Endothelial cell of umbilical vein (primary cell): ENCODE measurements at regions not wholly inside any gene's neighbourhood (a gene's known extent, or its start where the extent isn't known, plus 50 kb on each side); places are given as distances from the start of the nearest gene placed in this dataset.

Experiments
- BruUV-seq: library from RNA; stranded (reverse); fragments of 400-500 nt; replicated peaks from 2 replicates; lab custom pipeline; 2021; lab: Mats Ljungman, UMichigan
- CTCF ChIA-PET: fragments of 300-600, 350-600 bp; sonication (Branson Sonifier 250); formaldehyde crosslinking; loops from one replicate; lab custom pipeline; 2021; ENCODE audit warnings: antibody characterized with exemption, inconsistent platforms; lab: Charles Lee
- POLR2A ChIA-PET: fragments of 300-600, 350-600 bp; sonication (Branson Sonifier 250); formaldehyde crosslinking; loops from one replicate; lab custom pipeline; 2021; ENCODE audit warnings: antibody characterized with exemption, inconsistent platforms; lab: Charles Lee
- DNase-seq: peaks from one replicate; pipeline ENCODE4 v3.0.0-alpha.2; 2011; ENCODE audit warnings: low read depth, low spot score
- FAIRE-seq: peaks from 2 replicates; lab custom pipeline; 2011; peaks lifted over from hg19 to GRCh38; lab: Jason Lieb, UNC
- H2AFZ ChIP-seq: 2 replicates; pipeline ENCODE4 v1.6.0; 2012; ENCODE audit warnings: low read depth, low read length, control low read depth, inconsistent platforms
- H3K27ac ChIP-seq: 2 replicates; pipeline ENCODE4 v1.5.1; 2011; ENCODE audit warnings: low read depth, mild to moderate bottlenecking, control low read depth, low read length, moderate library complexity; ENCODE audit not compliant: insufficient read depth
- H3K27me3 ChIP-seq, 2 experiments: 2 replicates each; pipeline versions ENCODE4 v1.6.0 to v1.6.1; 2011; ENCODE audit warnings: low read length in 2 of 2, mixed read lengths in 1 of 2; ENCODE audit not compliant: control insufficient read depth in 2 of 2, insufficient read depth in 2 of 2
- H3K36me3 ChIP-seq, 2 experiments: 2 replicates in 1 of 2; 3 replicates in 1 of 2; pipeline ENCODE4 v1.5.1; 2011; ENCODE audit warnings: low read length in 2 of 2, mild to moderate bottlenecking in 1 of 2, moderate library complexity in 1 of 2; ENCODE audit not compliant: control insufficient read depth in 2 of 2, insufficient read depth in 2 of 2; ENCODE audit errors: extremely low read depth in 1 of 2
- H3K4me1 ChIP-seq: 3 replicates; pipeline ENCODE4 v1.5.1; 2011; ENCODE audit warnings: mild to moderate bottlenecking, low read length; ENCODE audit not compliant: control insufficient read depth, insufficient read depth; ENCODE audit errors: extremely low read depth
- H3K4me2 ChIP-seq: 2 replicates; pipeline ENCODE4 v1.6.1; 2011; ENCODE audit warnings: low read length, control low read depth, mixed read lengths; ENCODE audit not compliant: insufficient read depth
- H3K4me3 ChIP-seq, 3 experiments: fragments of 200-600 bp in 1 of 3; sonication (generic), shearing (Covaris generic) in 1 of 3; replicated peaks in 1 of 3; 2 replicates each; pipeline ENCODE4 v1.5.1; 2011 to 2016; ENCODE audit warnings: control low read depth in 3 of 3, low read length in 3 of 3, mild to moderate bottlenecking in 2 of 3, inconsistent platforms in 1 of 3, low read depth in 1 of 3, moderate library complexity in 1 of 3; ENCODE audit not compliant: insufficient read depth in 1 of 3
- H3K79me2 ChIP-seq: 2 replicates; pipeline ENCODE4 v1.6.0; 2012; ENCODE audit warnings: low read length, inconsistent platforms; ENCODE audit not compliant: control insufficient read depth, insufficient read depth
- H3K9ac ChIP-seq: replicated peaks from 2 replicates; pipeline ENCODE3; 2011; ENCODE audit warnings: low read length, control low read depth; ENCODE audit not compliant: insufficient read depth; ENCODE audit errors: extremely low read depth
- H3K9me1 ChIP-seq: replicated peaks from 3 replicates; pipeline ENCODE4 v1.6.0; 2011; ENCODE audit warnings: mild to moderate bottlenecking, low read length; ENCODE audit not compliant: control insufficient read depth, insufficient read depth; ENCODE audit errors: extremely low read depth
- H3K9me3 ChIP-seq: replicated peaks from 2 replicates; pipeline ENCODE4 v1.5.1; 2012; ENCODE audit warnings: low read length, inconsistent platforms; ENCODE audit not compliant: control insufficient read depth, insufficient read depth
- H4K20me1 ChIP-seq: replicated peaks from 2 replicates; pipeline ENCODE3; 2011; ENCODE audit warnings: mild to moderate bottlenecking, low read length; ENCODE audit not compliant: control insufficient read depth, insufficient read depth; ENCODE audit errors: extremely low read depth
- CTCF ChIP-seq, 2 donors: IDR thresholded peaks; 1 replicate in 1 of 2; 2 replicates in 1 of 2; pipeline ENCODE4 v1.5.1; 2011; ENCODE audit warnings: low read length in 2 of 2, mild to moderate bottlenecking in 2 of 2, moderate library complexity in 2 of 2, control low read depth in 1 of 2, inconsistent platforms in 1 of 2, low read depth in 1 of 2; ENCODE audit not compliant: insufficient read depth in 1 of 2; ENCODE audit errors: extremely low read depth in 1 of 2
- EZH2 ChIP-seq: IDR thresholded peaks from 2 replicates; pipeline ENCODE4 v1.6.1; 2012; ENCODE audit warnings: borderline replicate concordance, low read depth, mild to moderate bottlenecking, moderate library complexity, low read length, inconsistent platforms; ENCODE audit not compliant: severe bottlenecking
- FOS ChIP-seq: IDR thresholded peaks from 2 replicates; pipeline ENCODE4 v1.6.1; 2011; ENCODE audit warnings: mild to moderate bottlenecking, low read length, moderate library complexity, borderline replicate concordance; ENCODE audit not compliant: insufficient read depth
- GATA2 ChIP-seq: IDR thresholded peaks from 2 replicates; pipeline ENCODE4 v1.7.0; 2011; ENCODE audit warnings: low read depth, mild to moderate bottlenecking, moderate library complexity, mixed read lengths, low read length; ENCODE audit not compliant: insufficient read length, insufficient read depth
- JUN ChIP-seq: IDR thresholded peaks from 2 replicates; pipeline ENCODE4 v1.6.1; 2011; ENCODE audit warnings: borderline replicate concordance, low read depth; ENCODE audit not compliant: insufficient read length, insufficient read depth
- MAX ChIP-seq: IDR thresholded peaks from 2 replicates; pipeline ENCODE4 v1.6.1; 2011; ENCODE audit not compliant: insufficient read depth, insufficient read length
- MYC ChIP-seq: IDR thresholded peaks from one replicate; pipeline ENCODE4 v1.6.1; 2011; ENCODE audit warnings: mild to moderate bottlenecking, low read depth, low read length
- POLR2A ChIP-seq: IDR thresholded peaks from 2 replicates; pipeline ENCODE4 v1.6.1; 2012; ENCODE audit warnings: low read depth, mild to moderate bottlenecking, control low read depth, low read length
- POLR2AphosphoS5 ChIP-seq: IDR thresholded peaks from 2 replicates; pipeline ENCODE4 v1.6.1; 2012; ENCODE audit warnings: low read depth, mild to moderate bottlenecking, control low read depth, low read length, moderate library complexity; ENCODE audit not compliant: insufficient read depth
- dilution Hi-C: fragments of 300-500 bp; cut with MboI; formaldehyde crosslinking; loops from one replicate; pipeline ENCODE4 v1.15.0; 2019; ENCODE audit warnings: low sequenced_read_pairs; ENCODE audit not compliant: extremely low pct_ligation_motif_present
- intact Hi-C: fragments of 100-400 bp; cut with micrococcal nuclease; formaldehyde crosslinking; loops from one replicate; pipeline ENCODE4 v1.10.0; 2022

GRCh38 chrX:39560271-39560670, 537.5 kb downstream of the BCOR start:
- dilution Hi-C loops, result no loop called here
- H3K79me2 ChIP-seq, result no peaks in the 10 kb centered on the region
- FAIRE-seq (no peak), DNase-seq (no peak)
- no peaks in the 10 kb centered on the region for H3K4me1 ChIP-seq
- BruUV-seq, result no TSS peak
- CTCF ChIA-PET, result no interaction called here
- no peaks in the 10 kb centered on the region for H3K27me3 ChIP-seq
- POLR2A ChIA-PET, result no interaction called here
- no peak overlapping the region for H3K4me2 ChIP-seq
- TF ChIP-seq MYC (no peak), JUN (no peak), FOS (no peak), POLR2AphosphoS5 (no peak), POLR2A (no peak), EZH2 (no peak), CTCF (IDR thresholded peaks at IDR 0.05; ENCODE audit: extremely low read depth in 1 of 2, insufficient read depth in 1 of 2, low read depth in 1 of 2, low read length in 2 of 2) (no peak)
- H2AFZ ChIP-seq, result no peak overlapping the region
- H3K4me3 ChIP-seq, result no peak overlapping the region
- H3K9ac ChIP-seq, result no peak overlapping the region
- intact Hi-C loops, result no loop called here
- no peaks in the 10 kb centered on the region for H3K36me3 ChIP-seq
- H3K9me1 ChIP-seq, result no peaks in the 10 kb centered on the region
- no peak overlapping the region for H3K27ac ChIP-seq
- H4K20me1 ChIP-seq, result no peaks in the 10 kb centered on the region
- H3K9me3 ChIP-seq, result no peaks in the 10 kb centered on the region

GRCh38 chrX:39563178-39563577, 534.6 kb downstream of the BCOR start:
- dilution Hi-C loops, result no loop called here
- intact Hi-C loops, result no loop called here
- Histone ChIP-seq H3K9me3 (no peaks in the 10 kb centered on the region), H3K9ac (no peak overlapping the region), H3K4me2 (no peak overlapping the region), H3K9me1 (no peaks in the 10 kb centered on the region), H3K27me3 (no peaks in the 10 kb centered on the region), H3K79me2 (no peaks in the 10 kb centered on the region), H3K4me1 (no peaks in the 10 kb centered on the region), H4K20me1 (no peaks in the 10 kb centered on the region), H2AFZ (no peak overlapping the region), H3K4me3 (no peak overlapping the region), H3K36me3 (no peaks in the 10 kb centered on the region), H3K27ac (no peak overlapping the region)
- no peak for DNase-seq
- no peak for TF ChIP-seq GATA2
- no peak for TF ChIP-seq POLR2AphosphoS5
- no peak for TF ChIP-seq EZH2
- no peak for TF ChIP-seq MYC
- TF ChIP-seq POLR2A, result no peak
- TF ChIP-seq JUN, result no peak
- no peak for TF ChIP-seq CTCF (IDR thresholded peaks at IDR 0.05; ENCODE audit: extremely low read depth in 1 of 2, insufficient read depth in 1 of 2, low read depth in 1 of 2, low read length in 2 of 2)
- TF ChIP-seq FOS, result no peak
- no peak for TF ChIP-seq MAX
- ChIA-PET CTCF (no interaction called here), POLR2A (no interaction called here)
- no peak for FAIRE-seq
- BruUV-seq, result no TSS peak
